ENCODE measurements at regions not wholly inside any gene's neighbourhood (a gene's known extent, or its start where the extent isn't known, plus 50 kb on each side); places are given as distances from the start of the nearest gene placed in this dataset.

DNA sequence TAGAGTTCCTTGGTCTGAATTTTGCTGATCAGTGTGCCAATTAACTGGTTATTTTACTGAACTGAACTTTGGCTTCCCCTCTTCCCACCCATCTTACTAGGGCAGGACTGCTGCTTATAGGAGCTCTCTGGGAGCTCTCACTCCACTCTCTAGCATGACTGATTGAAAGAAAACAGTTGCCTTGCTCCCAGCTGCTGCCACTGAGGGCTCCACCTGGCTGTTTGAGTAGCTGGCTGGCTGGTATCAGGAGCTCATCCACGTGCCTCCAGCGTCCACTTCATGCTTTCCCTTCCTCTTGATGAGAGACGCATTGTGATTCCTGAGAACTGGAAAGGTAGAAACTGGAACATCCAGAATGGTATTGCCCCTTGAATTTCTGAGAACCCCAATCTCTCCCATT is 73.0 kb upstream of the KLHL13 start:
- TF ChIP-seq, protein P1, sequence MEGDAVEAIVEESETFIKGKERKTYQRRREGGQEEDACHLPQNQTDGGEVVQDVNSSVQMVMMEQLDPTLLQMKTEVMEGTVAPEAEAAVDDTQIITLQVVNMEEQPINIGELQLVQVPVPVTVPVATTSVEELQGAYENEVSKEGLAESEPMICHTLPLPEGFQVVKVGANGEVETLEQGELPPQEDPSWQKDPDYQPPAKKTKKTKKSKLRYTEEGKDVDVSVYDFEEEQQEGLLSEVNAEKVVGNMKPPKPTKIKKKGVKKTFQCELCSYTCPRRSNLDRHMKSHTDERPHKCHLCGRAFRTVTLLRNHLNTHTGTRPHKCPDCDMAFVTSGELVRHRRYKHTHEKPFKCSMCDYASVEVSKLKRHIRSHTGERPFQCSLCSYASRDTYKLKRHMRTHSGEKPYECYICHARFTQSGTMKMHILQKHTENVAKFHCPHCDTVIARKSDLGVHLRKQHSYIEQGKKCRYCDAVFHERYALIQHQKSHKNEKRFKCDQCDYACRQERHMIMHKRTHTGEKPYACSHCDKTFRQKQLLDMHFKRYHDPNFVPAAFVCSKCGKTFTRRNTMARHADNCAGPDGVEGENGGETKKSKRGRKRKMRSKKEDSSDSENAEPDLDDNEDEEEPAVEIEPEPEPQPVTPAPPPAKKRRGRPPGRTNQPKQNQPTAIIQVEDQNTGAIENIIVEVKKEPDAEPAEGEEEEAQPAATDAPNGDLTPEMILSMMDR (IDR thresholded peaks at IDR 0.05): no peak
- TF ChIP-seq POLR2A (IDR thresholded peaks at IDR 0.05): no peak

All from lower leg skin (tissue), 3 donors.